Neuronal stem cell (in vitro differentiated cells): ENCODE measurements at regions not wholly inside any gene's neighbourhood (a gene's known extent, or its start where the extent isn't known, plus 50 kb on each side); places are given as distances from the start of the nearest gene placed in this dataset.

ENCODE experiments used
- DNase-seq: peaks from one replicate; pipeline ENCODE4 v3.0.0-alpha.2; 2013; ENCODE audit warnings: low spot score
- H2AFZ ChIP-seq: one replicate; pipeline ENCODE4 v1.6.1; 2013; ENCODE audit warnings: mild to moderate bottlenecking, low read length, inconsistent platforms
- H2AK5ac ChIP-seq: 2 replicates; pipeline ENCODE4 v1.6.1; 2013; ENCODE audit warnings: low read depth, mild to moderate bottlenecking, inconsistent platforms, low read length, moderate library complexity, mixed read lengths
- H2BK120ac ChIP-seq: 2 replicates; pipeline ENCODE4 v1.6.1; 2013; ENCODE audit warnings: low read depth, mild to moderate bottlenecking, inconsistent platforms, low read length, moderate library complexity, mixed read lengths
- H2BK12ac ChIP-seq: one replicate; pipeline ENCODE4 v1.6.1; 2013; ENCODE audit warnings: low read length, inconsistent platforms
- H2BK15ac ChIP-seq: 2 replicates; pipeline ENCODE4 v1.6.1; 2013; ENCODE audit warnings: mild to moderate bottlenecking, low read length, inconsistent platforms, mixed read lengths
- H2BK5ac ChIP-seq: one replicate; pipeline ENCODE4 v1.6.1; 2013; ENCODE audit warnings: inconsistent platforms, mild to moderate bottlenecking, low read length, moderate library complexity
- H3K14ac ChIP-seq: one replicate; pipeline ENCODE4 v1.6.1; 2013; ENCODE audit warnings: low read length, inconsistent platforms
- H3K18ac ChIP-seq: 2 replicates; pipeline ENCODE4 v1.6.1; 2013; ENCODE audit warnings: low read length, inconsistent platforms
- H3K23ac ChIP-seq: 2 replicates; pipeline ENCODE4 v1.6.1; 2013; ENCODE audit warnings: low read depth, mild to moderate bottlenecking, mixed read lengths, low read length, inconsistent platforms; ENCODE audit not compliant: poor library complexity
- H3K27ac ChIP-seq: replicated peaks from 3 replicates; pipeline ENCODE4 v1.5.1; 2013; ENCODE audit warnings: low read length, inconsistent platforms
- H3K27me3 ChIP-seq, 3 experiments: 2 replicates each; pipeline ENCODE4 v1.6.1; 2013; ENCODE audit warnings: low read length in 3 of 3, mild to moderate bottlenecking in 2 of 3, inconsistent platforms in 1 of 3, low read depth in 1 of 3, mixed read lengths in 1 of 3, moderate library complexity in 1 of 3; ENCODE audit not compliant: control insufficient read depth in 3 of 3, insufficient read depth in 3 of 3
- H3K36me3 ChIP-seq, 2 donors: replicated peaks in 1 of 2; 2 replicates each; pipeline ENCODE4 v1.6.1; 2013; ENCODE audit warnings: low read length in 2 of 2; ENCODE audit not compliant: control insufficient read depth in 2 of 2, insufficient read depth in 2 of 2
- H3K4ac ChIP-seq: 2 replicates; pipeline ENCODE4 v1.6.1; 2013; ENCODE audit warnings: inconsistent platforms, mild to moderate bottlenecking, low read length, moderate library complexity
- H3K4me1 ChIP-seq, 2 donors: 1 replicate in 1 of 2; 2 replicates in 1 of 2; pipeline ENCODE4 v1.6.1; 2013; ENCODE audit warnings: low read length in 2 of 2, low read depth in 1 of 2; ENCODE audit not compliant: control insufficient read depth in 2 of 2, insufficient read depth in 1 of 2
- H3K4me2 ChIP-seq: one replicate; pipeline ENCODE4 v1.6.1; 2013; ENCODE audit warnings: mild to moderate bottlenecking, low read length, inconsistent platforms; ENCODE audit not compliant: insufficient read depth, poor library complexity, severe bottlenecking
- H3K4me3 ChIP-seq, 2 donors: 2 replicates each; pipeline ENCODE4 v1.5.1; 2013; ENCODE audit warnings: low read length in 2 of 2, mild to moderate bottlenecking in 2 of 2, inconsistent platforms in 1 of 2, moderate library complexity in 1 of 2
- H3K79me1 ChIP-seq: one replicate; pipeline ENCODE4 v1.6.1; 2013; ENCODE audit warnings: low read depth, mild to moderate bottlenecking, inconsistent platforms, low read length, moderate library complexity
- H3K9ac ChIP-seq: one replicate; pipeline ENCODE4 v1.6.1; 2013; ENCODE audit warnings: mild to moderate bottlenecking, low read depth, low read length, inconsistent platforms; ENCODE audit not compliant: poor library complexity
- H3K9me3 ChIP-seq, 2 donors: replicated peaks in 1 of 2; 2 replicates each; pipeline versions ENCODE3 to v1.6.1; 2013; ENCODE audit warnings: low read length in 2 of 2, mild to moderate bottlenecking in 2 of 2, inconsistent platforms in 1 of 2, low read depth in 1 of 2, mixed read lengths in 1 of 2, moderate library complexity in 1 of 2; ENCODE audit not compliant: control insufficient read depth in 2 of 2, insufficient read depth in 1 of 2
- H4K8ac ChIP-seq: one replicate; pipeline ENCODE4 v1.6.1; 2013; ENCODE audit warnings: low read depth, mild to moderate bottlenecking, inconsistent platforms, low read length, moderate library complexity
- H4K91ac ChIP-seq: one replicate; pipeline ENCODE4 v1.6.1; 2013; ENCODE audit warnings: low read length, low read depth, mild to moderate bottlenecking, inconsistent platforms; ENCODE audit not compliant: poor library complexity
- WGBS, 2 donors: extraction: QIAGEN DNeasy Blood & Tissue Kit; methylation state at CpG; one replicate each; pipeline ENCODE4 v1.1.7; 2013; ENCODE audit warnings: missing lambda C conversion rate in 2 of 2, mixed read lengths in 1 of 2; ENCODE audit not compliant: insufficient read length in 2 of 2, insufficient replicate concordance in 1 of 2; ENCODE audit errors: extremely low coverage in 2 of 2; 5-methylcytosine and 5-hydroxymethylcytosine counted together

- Histone ChIP-seq H2BK120ac (no peak overlapping the region), H3K4me3 (no peak overlapping the region), H3K4me1 (peaks cover 8 to 19% of the 10 kb centered on the region in 2 donors), H3K14ac (no peak overlapping the region), H3K9me3 (no peaks in the 10 kb centered on the region), H3K23ac (no peak overlapping the region), H4K91ac (no peak overlapping the region), H3K36me3 (no peaks in the 10 kb centered on the region), H2BK12ac (no peak overlapping the region), H3K4ac (no peak overlapping the region), H3K79me1 (no peaks in the 10 kb centered on the region), H3K4me2 (no peak overlapping the region), H3K27me3 (peaks cover 0 to 2% (median 0%) of the 10 kb centered on the region in 3 experiments), H2AK5ac (no peak overlapping the region), H4K8ac (no peak overlapping the region), H2BK5ac (no peak overlapping the region), H3K27ac (no peak overlapping the region), H3K9ac (no peak overlapping the region), H2AFZ (no peak overlapping the region), H2BK15ac (no peak overlapping the region), H3K18ac (no peak overlapping the region)
- WGBS, 2 donors, result no CpG with 5 or more reads among the region's 7 CpGs
- no peak for DNase-seq
Observed at GRCh38 chr5:167451076-167451475, 840.4 kb upstream of the WWC1 start.

- H3K4me1 ChIP-seq, result peaks cover 8 to 19% of the 10 kb centered on the region in 2 donors
- H3K27me3 ChIP-seq, result peaks cover 0 to 2% (median 0%) of the 10 kb centered on the region in 3 experiments
- WGBS, 2 donors, result no CpG with 5 or more reads among the region's 4 CpGs
- H3K23ac ChIP-seq, result no peak overlapping the region
- H3K27ac ChIP-seq, result no peak overlapping the region
- H4K8ac ChIP-seq, result no peak overlapping the region
- H3K4ac ChIP-seq, result no peak overlapping the region
- H3K36me3 ChIP-seq, result no peaks in the 10 kb centered on the region
- H3K18ac ChIP-seq, result no peak overlapping the region
- H2BK15ac ChIP-seq, result no peak overlapping the region
- DNase-seq, result no peak
- no peak overlapping the region for H3K9ac ChIP-seq
- no peak overlapping the region for H3K4me2 ChIP-seq
- no peak overlapping the region for H2BK5ac ChIP-seq
- no peak overlapping the region for H4K91ac ChIP-seq
- no peak overlapping the region for H3K4me3 ChIP-seq
- H2BK12ac ChIP-seq, result no peak overlapping the region
- H2AFZ ChIP-seq, result no peak overlapping the region
- no peak overlapping the region for H2AK5ac ChIP-seq
- no peaks in the 10 kb centered on the region for H3K9me3 ChIP-seq
- no peak overlapping the region for H2BK120ac ChIP-seq
- H3K79me1 ChIP-seq, result no peaks in the 10 kb centered on the region
- H3K14ac ChIP-seq, result no peak overlapping the region
Observed at GRCh38 chr5:167452136-167452535, 839.3 kb upstream of the WWC1 start.

GRCh38 chr5:167453246-167454030 lies 838.0 kb upstream of the WWC1 start:
- Histone ChIP-seq H2BK12ac (no peak overlapping the region), H3K27ac (no peak overlapping the region), H3K4me1 (peaks cover 4 to 19% of the 10 kb centered on the region in 2 donors), H4K8ac (no peak overlapping the region), H3K23ac (no peak overlapping the region), H3K79me1 (no peaks in the 10 kb centered on the region), H3K27me3 (peaks cover 0 to 2% (median 0%) of the 10 kb centered on the region in 3 experiments), H3K36me3 (no peaks in the 10 kb centered on the region), H2BK15ac (no peak overlapping the region), H2AFZ (no peak overlapping the region), H3K14ac (no peak overlapping the region), H2BK5ac (no peak overlapping the region), H3K4me2 (no peak overlapping the region), H3K4ac (no peak overlapping the region), H3K18ac (no peak overlapping the region), H2BK120ac (no peak overlapping the region), H3K9ac (no peak overlapping the region), H4K91ac (no peak overlapping the region), H3K9me3 (no peaks in the 10 kb centered on the region), H2AK5ac (no peak overlapping the region), H3K4me3 (no peak overlapping the region)
- WGBS, 2 donors, result no CpG with 5 or more reads among the region's 3 CpGs
- DNase-seq, result no peak

GRCh38 chr5:167458412-167458811 lies 833.0 kb upstream of the WWC1 start:
- Histone ChIP-seq H3K79me1 (no peaks in the 10 kb centered on the region), H3K18ac (no peak overlapping the region), H3K23ac (no peak overlapping the region), H4K8ac (no peak overlapping the region), H3K36me3 (no peaks in the 10 kb centered on the region), H3K4me2 (no peak overlapping the region), H3K4me3 (no peak overlapping the region), H2BK15ac (no peak overlapping the region), H3K9me3 (peaks cover 6 to 7% of the 10 kb centered on the region in 2 donors), H2AFZ (no peak overlapping the region), H3K14ac (no peak overlapping the region), H2BK120ac (no peak overlapping the region), H3K27me3 (peaks cover 0 to 2% (median 0%) of the 10 kb centered on the region in 3 experiments), H2BK5ac (no peak overlapping the region), H2BK12ac (no peak overlapping the region), H3K4ac (no peak overlapping the region), H4K91ac (no peak overlapping the region), H3K27ac (no peak overlapping the region), H2AK5ac (no peak overlapping the region), H3K9ac (no peak overlapping the region), H3K4me1 (peaks cover 0 to 6% of the 10 kb centered on the region in 2 donors)
- no peak for DNase-seq
- no CpG with 5 or more reads among the region's 4 CpGs for WGBS, 2 donors
